NT2/D1 (cell line): ENCODE measurements at regions not wholly inside any gene's neighbourhood (a gene's known extent, or its start where the extent isn't known, plus 50 kb on each side); places are given as distances from the start of the nearest gene placed in this dataset.
"Not testable (repeated sequence)": the region's sequence is repeated elsewhere in the genome, so short reads cannot be mapped to it uniquely, and the experiment has no call there.

Source experiments
- DNase-seq: peaks from one replicate; pipeline ENCODE4 v3.0.0-alpha.2; 2011; ENCODE audit warnings: low read depth, low spot score
- H3K27me3 ChIP-seq: 2 replicates; pipeline ENCODE4 v1.6.0; 2011; ENCODE audit warnings: mild to moderate bottlenecking; ENCODE audit not compliant: insufficient read length, insufficient read depth
- H3K36me3 ChIP-seq: 2 replicates; pipeline ENCODE4 v1.6.1; 2011; ENCODE audit warnings: mild to moderate bottlenecking, low read length, mixed read lengths; ENCODE audit not compliant: insufficient read depth, insufficient read length
- H3K4me1 ChIP-seq: 2 replicates; pipeline ENCODE4 v1.5.1; 2011; ENCODE audit not compliant: insufficient read depth, insufficient read length
- H3K4me3 ChIP-seq: 2 replicates; pipeline ENCODE4 v1.5.1; 2011; ENCODE audit warnings: low read depth; ENCODE audit not compliant: insufficient read length
- H3K9ac ChIP-seq: 2 replicates; pipeline ENCODE4 v1.6.0; 2011; ENCODE audit warnings: low read depth; ENCODE audit not compliant: insufficient read length
- H3K9me3 ChIP-seq: 2 replicates; pipeline ENCODE4 v1.5.1; 2011; ENCODE audit warnings: mild to moderate bottlenecking, low read length; ENCODE audit not compliant: insufficient read depth
- SUZ12 ChIP-seq: IDR thresholded peaks from 2 replicates; pipeline ENCODE4 v1.6.1; 2011; ENCODE audit not compliant: insufficient read length, insufficient read depth; ENCODE audit errors: extremely low read depth
- YY1 ChIP-seq: IDR thresholded peaks from 2 replicates; pipeline ENCODE4 v1.6.1; 2011; ENCODE audit not compliant: insufficient read length, insufficient read depth
- ZNF274 ChIP-seq: IDR thresholded peaks from 2 replicates; pipeline ENCODE4 v1.6.1; 2011; ENCODE audit warnings: mild to moderate bottlenecking, low read depth, low read length

GRCh38 chr3:127418560-127419147 lies 130.8 kb upstream of the PRR20G start:
- Histone ChIP-seq H3K4me3 (no peak overlapping the region), H3K36me3 (no peaks in the 10 kb centered on the region), H3K4me1 (peaks cover 28% of the 10 kb centered on the region), H3K27me3 (no peaks in the 10 kb centered on the region), H3K9me3 (no peaks in the 10 kb centered on the region), H3K9ac (no peak overlapping the region)
- DNase-seq = no peak
- TF ChIP-seq SUZ12 = no peak
- TF ChIP-seq ZNF274 = no peak
- TF ChIP-seq YY1 = no peak

GRCh38 chr3:127417709-127418559 lies 130.1 kb upstream of the PRR20G start:
- Histone ChIP-seq H3K27me3 (no peaks in the 10 kb centered on the region), H3K4me3 (no peak overlapping the region), H3K9me3 (no peaks in the 10 kb centered on the region), H3K4me1 (peaks cover 27% of the 10 kb centered on the region), H3K36me3 (no peaks in the 10 kb centered on the region), H3K9ac (no peak overlapping the region)
- TF ChIP-seq ZNF274 (no peak), SUZ12 (no peak), YY1 (no peak)
- no peak for DNase-seq

GRCh38 chr3:127413871-127414270 lies 126.0 kb upstream of the PRR20G start:
- Histone ChIP-seq H3K27me3 (no peaks in the 10 kb centered on the region), H3K9me3 (no peaks in the 10 kb centered on the region), H3K36me3 (no peaks in the 10 kb centered on the region), H3K4me3 (no peak overlapping the region), H3K4me1 (peaks cover 31% of the 10 kb centered on the region), H3K9ac (no peak overlapping the region)
- DNase-seq = no peak
- TF ChIP-seq SUZ12 (no peak), ZNF274 (no peak), YY1 (no peak)

GRCh38 chr3:127413318-127413673 lies 125.5 kb upstream of the PRR20G start:
- TF ChIP-seq SUZ12 = no peak
- TF ChIP-seq ZNF274 = no peak
- no peak for TF ChIP-seq YY1
- Histone ChIP-seq H3K4me3 (no peak overlapping the region), H3K9ac (no peak overlapping the region), H3K36me3 (no peaks in the 10 kb centered on the region), H3K27me3 (no peaks in the 10 kb centered on the region), H3K9me3 (no peaks in the 10 kb centered on the region), H3K4me1 (peaks cover 37% of the 10 kb centered on the region)
- DNase-seq = no peak

- no peak overlapping the region for H3K9ac ChIP-seq
- H3K9me3 ChIP-seq = no peaks in the 10 kb centered on the region
- peaks cover 42% of the 10 kb centered on the region for H3K4me1 ChIP-seq
- no peaks in the 10 kb centered on the region for H3K36me3 ChIP-seq
- no peaks in the 10 kb centered on the region for H3K27me3 ChIP-seq
- TF ChIP-seq ZNF274 = no peak
- no peak for TF ChIP-seq SUZ12
- no peak for TF ChIP-seq YY1
- no peak overlapping the region for H3K4me3 ChIP-seq
- DNase-seq = no peak
Measured at GRCh38 chr3:127412578-127413317, 124.9 kb upstream of the PRR20G start.

GRCh38 chr3:127411875-127412274 lies 124.0 kb upstream of the PRR20G start:
- not testable (repeated sequence) for H3K9me3 ChIP-seq, DNase-seq, H3K27me3 ChIP-seq, H3K9ac ChIP-seq, H3K36me3 ChIP-seq, H3K4me3 ChIP-seq
- peaks cover 43% of the 10 kb centered on the region for H3K4me1 ChIP-seq

- no peak for DNase-seq
- TF ChIP-seq YY1 (no peak), ZNF274 (no peak), SUZ12 (no peak)
- Histone ChIP-seq H3K36me3 (no peaks in the 10 kb centered on the region), H3K4me1 (peaks cover 47% of the 10 kb centered on the region), H3K4me3 (no peak overlapping the region), H3K9ac (no peak overlapping the region), H3K27me3 (no peaks in the 10 kb centered on the region), H3K9me3 (no peaks in the 10 kb centered on the region)
Measured at GRCh38 chr3:127411083-127411727, 123.4 kb upstream of the PRR20G start.
